K562 (cell line): ENCODE measurements at regions not wholly inside any gene's neighbourhood (a gene's known extent, or its start where the extent isn't known, plus 50 kb on each side); places are given as distances from the start of the nearest gene placed in this dataset.

Experiments used
- ATAC-seq: fragments of 200-7000 bp; cut with Tn5 transposase; 3 replicates; pipeline ENCODE4 v1.9.1; 2020; ENCODE audit warnings: moderate library complexity
- BruUV-seq: library from RNA; stranded (reverse); fragments of 400-500 nt; replicated peaks from 2 replicates; lab custom pipeline; 2021; lab: Mats Ljungman, UMichigan
- CTCF ChIA-PET: fragments of 300-600 bp; formaldehyde crosslinking; extraction: SDS; loops from one replicate; lab custom pipeline; 2021; ENCODE audit warnings: low intra/inter-chr PET ratio; lab: Yijun Ruan, JAX
- POLR2A ChIA-PET: fragments of 300-600, 350-650 bp; sonication (Branson Sonifier 250); formaldehyde crosslinking; extraction: SDS; loops from one replicate; lab custom pipeline; 2021; ENCODE audit warnings: antibody characterized with exemption, inconsistent platforms; lab: Yijun Ruan, JAX
- DNase-seq, 4 experiments: peaks; one replicate each; pipeline versions ENCODE4 v3.0.0 to v3.0.0-alpha.2; 2011 to 2018; ENCODE audit warnings: low spot score in 3 of 4, mixed read lengths in 3 of 4; ENCODE audit errors: extremely low read depth in 1 of 4
- FAIRE-seq: peaks from 2 replicates; lab custom pipeline; 2011; peaks lifted over from hg19 to GRCh38; lab: Jason Lieb, UNC
- H2AFZ ChIP-seq: 2 replicates; pipeline ENCODE4 v1.6.0; 2011; ENCODE audit warnings: low read depth, low read length, control low read depth, inconsistent platforms
- H3K27ac ChIP-seq: fragments of 200-600 bp; 3 replicates; pipeline ENCODE4 v1.8.0; 2011; ENCODE audit warnings: low read depth, mild to moderate bottlenecking, control low read depth, inconsistent platforms, low read length, moderate library complexity, mixed read lengths; ENCODE audit errors: extremely low read depth
- H3K27me3 ChIP-seq, 2 experiments: fragments of 300-600 bp in 1 of 2; 2 replicates in 1 of 2; 3 replicates in 1 of 2; pipeline versions ENCODE4 v1.6.0 to v1.8.0; 2011; ENCODE audit warnings: inconsistent platforms in 2 of 2, low read length in 2 of 2, mild to moderate bottlenecking in 1 of 2, mixed read lengths in 1 of 2, moderate library complexity in 1 of 2; ENCODE audit not compliant: control insufficient read depth in 2 of 2, insufficient read depth in 2 of 2
- H3K36me3 ChIP-seq: fragments of 300-600 bp; 3 replicates; pipeline ENCODE4 v1.8.0; 2011; ENCODE audit warnings: mild to moderate bottlenecking, low read length, inconsistent platforms; ENCODE audit not compliant: control insufficient read depth, insufficient read depth
- H3K4me1 ChIP-seq, 2 experiments: fragments of 200-600 bp in 1 of 2; replicated peaks in 1 of 2; 2 replicates in 1 of 2; 3 replicates in 1 of 2; pipeline versions ENCODE4 v1.5.1 to v1.8.0; 2011; ENCODE audit warnings: inconsistent platforms in 2 of 2, low read length in 2 of 2, mild to moderate bottlenecking in 1 of 2, mixed read lengths in 1 of 2, moderate library complexity in 1 of 2; ENCODE audit not compliant: control insufficient read depth in 2 of 2, insufficient read depth in 2 of 2
- H3K4me2 ChIP-seq: 2 replicates; pipeline ENCODE4 v1.6.1; 2011; ENCODE audit warnings: low read length, control low read depth, inconsistent platforms, mixed read lengths; ENCODE audit not compliant: insufficient read depth
- H3K4me3 ChIP-seq: fragments of 200-600 bp; sonication (generic), shearing (Covaris generic); 2 replicates; pipeline ENCODE4 v1.5.1; 2016; ENCODE audit warnings: control low read depth, inconsistent platforms
- H3K79me2 ChIP-seq: fragments of 200-600 bp; 3 replicates; pipeline ENCODE4 v1.8.0; 2011; ENCODE audit warnings: low read length, inconsistent platforms; ENCODE audit not compliant: control insufficient read depth, insufficient read depth
- H3K9ac ChIP-seq, 2 experiments: 2 replicates each; pipeline versions ENCODE4 v1.6.0 to v1.6.1; 2011; ENCODE audit warnings: low read depth in 2 of 2, low read length in 2 of 2, control low read depth in 1 of 2, inconsistent platforms in 1 of 2, mild to moderate bottlenecking in 1 of 2, mixed read lengths in 1 of 2; ENCODE audit not compliant: insufficient read depth in 1 of 2
- H3K9me1 ChIP-seq: one replicate; pipeline ENCODE4 v1.6.0; 2011; ENCODE audit warnings: inconsistent platforms, mild to moderate bottlenecking, low read length, moderate library complexity; ENCODE audit not compliant: control insufficient read depth, insufficient read depth
- H3K9me3 ChIP-seq: replicated peaks from 2 replicates; pipeline ENCODE4 v1.5.1; 2011; ENCODE audit warnings: low read depth, low read length, inconsistent platforms; ENCODE audit not compliant: control insufficient read depth, insufficient read depth
- H4K20me1 ChIP-seq: replicated peaks from 2 replicates; pipeline ENCODE4 v1.6.1; 2011; ENCODE audit warnings: low read length, inconsistent platforms, mixed read lengths; ENCODE audit not compliant: control insufficient read depth, insufficient read depth
- CUX1 ChIP-seq: fragments of 200-800 bp; sonication (Bioruptor generic); IDR thresholded peaks from 2 replicates; pipeline ENCODE4 v1.6.1; 2016; ENCODE audit warnings: missing genetic modification characterization, missing compliant biosample characterization
- E2F5 ChIP-seq: sonication (generic); formaldehyde crosslinking; IDR thresholded peaks from 2 replicates; pipeline ENCODE4 v1.8.0; 2022; ENCODE audit warnings: mild to moderate bottlenecking, missing genetic modification reagents
- GTF3C2 ChIP-seq: IDR thresholded peaks from 3 replicates; pipeline ENCODE4 v1.6.1; 2011; ENCODE audit warnings: borderline replicate concordance, mild to moderate bottlenecking, moderate library complexity; ENCODE audit not compliant: insufficient read length; ENCODE audit errors: extremely low read depth
- HINFP ChIP-seq: fragments of 450-650 bp; conservative IDR thresholded peaks from 2 replicates; pipeline ENCODE4 v1.6.1; 2016; ENCODE audit warnings: missing genetic modification characterization, low read depth, mild to moderate bottlenecking, control low read depth, missing compliant biosample characterization
- HNRNPUL1 ChIP-seq: fragments of 200-400 bp; formaldehyde crosslinking; IDR thresholded peaks from 2 replicates; pipeline ENCODE4 v1.6.1; 2017; ENCODE audit warnings: low read length
- ILK ChIP-seq: fragments of 450-650 bp; IDR thresholded peaks from 2 replicates; pipeline ENCODE4 v1.6.1; 2016; ENCODE audit warnings: missing genetic modification characterization, low read depth, mild to moderate bottlenecking, missing compliant biosample characterization, moderate library complexity, borderline replicate concordance
- NCOA4 ChIP-seq: fragments of 450-650 bp; IDR thresholded peaks from 2 replicates; pipeline ENCODE4 v1.6.1; 2018; ENCODE audit warnings: mild to moderate bottlenecking; ENCODE audit not compliant: partially characterized antibody
- PCBP1 ChIP-seq: fragments of 200-400 bp; formaldehyde crosslinking; IDR thresholded peaks from 2 replicates; pipeline ENCODE4 v1.6.1; 2018; ENCODE audit warnings: mild to moderate bottlenecking, low read depth, low read length; ENCODE audit not compliant: poor library complexity, severe bottlenecking
- POLR2A ChIP-seq: fragments of 450-650 bp; conservative IDR thresholded peaks from 2 replicates; pipeline ENCODE4 v1.6.1; 2016
- WGBS: fragments of 100-300 bp; shearing (Covaris generic); methylation state at CpG from one replicate; pipeline ENCODE4 v1.1.6; 2016; ENCODE audit warnings: low coverage, mixed read lengths; ENCODE audit not compliant: insufficient coverage; ENCODE audit errors: missing lambda C conversion rate; 5-methylcytosine and 5-hydroxymethylcytosine counted together
- in situ Hi-C: fragments of 300-500 bp; cut with MboI; formaldehyde crosslinking; loops from 4 replicates; pipeline ENCODE4 v1.15.0; 2018; ENCODE audit warnings: inconsistent platforms, mixed read lengths
- intact Hi-C: fragments of 100-400 bp; cut with micrococcal nuclease; formaldehyde crosslinking; loops from 2 replicates; pipeline ENCODE4 v1.14.2; 2022

- H3K27me3 ChIP-seq = no peaks in the 10 kb centered on the region
- in situ Hi-C loops = no loop called here
- POLR2A ChIA-PET = interaction anchor here (0.6 kb wide), 1 partner anchor 1188 kb away, joined by 3 read pairs; no protein-coding TSS in a partner anchor
- no peak overlapping the region for H3K27ac ChIP-seq
- CTCF ChIA-PET = no interaction called here
- 0% methylated on average over 2 of the region's 2 CpGs for WGBS
- TF ChIP-seq E2F5 (CRISPR knock-in tag) (no peak), GTF3C2 (no peak), POLR2A (no peak), HNRNPUL1 (no peak), HINFP (tag) (no peak), ILK (tag) (no peak), CUX1 (CRISPR knock-in tag) (no peak), PCBP1 (no peak), NCOA4 (no peak)
- no TSS peak for BruUV-seq
- no peaks in the 10 kb centered on the region for H3K9me1 ChIP-seq
- FAIRE-seq = no peak
- no peak overlapping the region for H2AFZ ChIP-seq
- no peaks in the 10 kb centered on the region for H3K9me3 ChIP-seq
- H3K4me2 ChIP-seq = no peak overlapping the region
- no peak for DNase-seq
- H3K36me3 ChIP-seq = no peaks in the 10 kb centered on the region
- no peaks in the 10 kb centered on the region for H3K79me2 ChIP-seq
- H3K9ac ChIP-seq = no peak overlapping the region
- no peak for ATAC-seq
- intact Hi-C loops = no loop called here
- H3K4me3 ChIP-seq = no peak overlapping the region
- no peaks in the 10 kb centered on the region for H4K20me1 ChIP-seq
- no peaks in the 10 kb centered on the region for H3K4me1 ChIP-seq
Measured at GRCh38 chr7:51634025-51634424, 317.4 kb upstream of the COBL start.
